ENCODE measurements at regions not wholly inside any gene's neighbourhood (a gene's known extent, or its start where the extent isn't known, plus 50 kb on each side); places are given as distances from the start of the nearest gene placed in this dataset.

- POLR2A ChIA-PET, result no interaction called here
Measured at GRCh38 chr16:65981057-65981456, 385.4 kb upstream of the CDH5 start.

GRCh38 chr16:65975049-65975708 lies 391.3 kb upstream of the CDH5 start:
- no peaks in the 10 kb centered on the region for H3K9me3 ChIP-seq (ENCODE audit: control insufficient read depth in 2 of 3, low read length in 3 of 3)
- no peak overlapping the region for H3K4me3 Mint-ChIP-seq
- POLR2A ChIA-PET, result no interaction called here
- no peaks in the 10 kb centered on the region for H3K27me3 ChIP-seq (ENCODE audit: control insufficient read depth in 2 of 2, insufficient read depth in 2 of 2, low read length in 2 of 2)
- DNase-seq (no peak), ATAC-seq (no peak)
- intact Hi-C loops (cut with micrococcal nuclease), result no loop called here
- no peak overlapping the region for H3K27ac ChIP-seq (ENCODE audit: low read depth, low read length)
- H3K27me3 Mint-ChIP-seq, result peaks cover 0 to 10% (median 0%) of the 10 kb centered on the region in 5 donors
- H3K36me3 Mint-ChIP-seq, result peaks cover 0 to 4% (median 0%) of the 10 kb centered on the region in 5 donors
- H3K4me1 ChIP-seq (ENCODE audit: control insufficient read depth in 2 of 2, insufficient read depth in 2 of 2, low read length in 2 of 2), result no peaks in the 10 kb centered on the region
- no peak overlapping the region for H3K27ac Mint-ChIP-seq
- H3K9me3 Mint-ChIP-seq, result peaks cover 0 to 16% (median 6%) of the 10 kb centered on the region in 11 donors
- no peak overlapping the region for H3K4me3 ChIP-seq (ENCODE audit: low read length)
- H3K36me3 ChIP-seq (ENCODE audit: control insufficient read depth in 2 of 3, insufficient read depth in 3 of 3, low read length in 3 of 3), result no peaks in the 10 kb centered on the region
- CTCF ChIA-PET, result no interaction called here
- no peaks in the 10 kb centered on the region for H3K4me1 Mint-ChIP-seq

More at GRCh38 chr16:65981057-65981456, 385.4 kb upstream of the CDH5 start:
- H3K27me3 Mint-ChIP-seq, result peaks cover 0 to 25% (median 4%) of the 10 kb centered on the region in 5 donors
- H3K4me1 ChIP-seq (ENCODE audit: control insufficient read depth in 2 of 2, insufficient read depth in 2 of 2, low read length in 2 of 2), result no peaks in the 10 kb centered on the region
- H3K36me3 ChIP-seq (ENCODE audit: control insufficient read depth in 2 of 3, insufficient read depth in 3 of 3, low read length in 3 of 3), result no peaks in the 10 kb centered on the region
- no peaks in the 10 kb centered on the region for H3K4me1 Mint-ChIP-seq
- no peaks in the 10 kb centered on the region for H3K27me3 ChIP-seq (ENCODE audit: control insufficient read depth in 2 of 2, insufficient read depth in 2 of 2, low read length in 2 of 2)
- no peaks in the 10 kb centered on the region for H3K9me3 ChIP-seq (ENCODE audit: control insufficient read depth in 2 of 3, low read length in 3 of 3)
- peaks cover 0 to 5% (median 0%) of the 10 kb centered on the region in 11 donors for H3K9me3 Mint-ChIP-seq
- H3K4me3 ChIP-seq (ENCODE audit: low read length), result no peak overlapping the region
- no peak overlapping the region for H3K27ac Mint-ChIP-seq
- no peak for DNase-seq
- H3K27ac ChIP-seq (ENCODE audit: low read depth, low read length), result no peak overlapping the region
- peaks cover 0 to 4% (median 0%) of the 10 kb centered on the region in 5 donors for H3K36me3 Mint-ChIP-seq
- intact Hi-C loops (cut with micrococcal nuclease), result no loop called here
- no peak overlapping the region for H3K4me3 Mint-ChIP-seq
- CTCF ChIA-PET, result no interaction called here
- no peak for ATAC-seq

- DNase-seq, result no peak
- H3K36me3 ChIP-seq (ENCODE audit: control insufficient read depth in 2 of 3, insufficient read depth in 3 of 3, low read length in 3 of 3), result no peaks in the 10 kb centered on the region
- Mint-ChIP-seq H3K36me3 (no peaks in the 10 kb centered on the region), H3K27ac (no peak overlapping the region), H3K4me1 (no peaks in the 10 kb centered on the region), H3K4me3 (no peak overlapping the region), H3K9me3 (peaks cover 0 to 11% (median 2%) of the 10 kb centered on the region in 11 donors), H3K27me3 (peaks cover 0 to 19% (median 0%) of the 10 kb centered on the region in 5 donors)
- H3K27ac ChIP-seq (ENCODE audit: low read depth, low read length), result no peak overlapping the region
- ATAC-seq, result no peak
- H3K27me3 ChIP-seq (ENCODE audit: control insufficient read depth in 2 of 2, insufficient read depth in 2 of 2, low read length in 2 of 2), result no peaks in the 10 kb centered on the region
- no peak overlapping the region for H3K4me3 ChIP-seq (ENCODE audit: low read length)
- CTCF ChIA-PET, result no interaction called here
- POLR2A ChIA-PET, result no interaction called here
- intact Hi-C loops (cut with micrococcal nuclease), result no loop called here
- H3K4me1 ChIP-seq (ENCODE audit: control insufficient read depth in 2 of 2, insufficient read depth in 2 of 2, low read length in 2 of 2), result no peaks in the 10 kb centered on the region
- H3K9me3 ChIP-seq (ENCODE audit: control insufficient read depth in 2 of 3, low read length in 3 of 3), result no peaks in the 10 kb centered on the region
Measured at GRCh38 chr16:65967376-65967775, 399.1 kb upstream of the CDH5 start.

- ChIA-PET CTCF (no interaction called here), POLR2A (no interaction called here)
- Mint-ChIP-seq H3K9me3 (peaks cover 0 to 7% (median under 1%) of the 10 kb centered on the region in 11 donors), H3K36me3 (no peaks in the 10 kb centered on the region), H3K4me1 (no peaks in the 10 kb centered on the region), H3K4me3 (no peak overlapping the region), H3K27me3 (peaks cover 0 to 19% (median 0%) of the 10 kb centered on the region in 5 donors), H3K27ac (no peak overlapping the region)
- no peaks in the 10 kb centered on the region for H3K27me3 ChIP-seq (ENCODE audit: control insufficient read depth in 2 of 2, insufficient read depth in 2 of 2, low read length in 2 of 2)
- no peak overlapping the region for H3K27ac ChIP-seq (ENCODE audit: low read depth, low read length)
- intact Hi-C loops (cut with micrococcal nuclease), result no loop called here
- H3K36me3 ChIP-seq (ENCODE audit: control insufficient read depth in 2 of 3, insufficient read depth in 3 of 3, low read length in 3 of 3), result no peaks in the 10 kb centered on the region
- ATAC-seq (no peak), DNase-seq (no peak)
- H3K9me3 ChIP-seq (ENCODE audit: control insufficient read depth in 2 of 3, low read length in 3 of 3), result no peaks in the 10 kb centered on the region
- H3K4me3 ChIP-seq (ENCODE audit: low read length), result no peak overlapping the region
- H3K4me1 ChIP-seq (ENCODE audit: control insufficient read depth in 2 of 2, insufficient read depth in 2 of 2, low read length in 2 of 2), result no peaks in the 10 kb centered on the region
Measured at GRCh38 chr16:65965628-65966027, 400.9 kb upstream of the CDH5 start.

- ChIA-PET CTCF (no interaction called here), POLR2A (no interaction called here)
- H3K9me3 Mint-ChIP-seq, result peaks cover 0 to 2% (median 0%) of the 10 kb centered on the region in 11 donors
- Histone ChIP-seq H3K27me3 (ENCODE audit: control insufficient read depth in 2 of 2, insufficient read depth in 2 of 2, low read length in 2 of 2) (no peaks in the 10 kb centered on the region), H3K36me3 (ENCODE audit: control insufficient read depth in 2 of 3, insufficient read depth in 3 of 3, low read length in 3 of 3) (no peaks in the 10 kb centered on the region), H3K4me1 (ENCODE audit: control insufficient read depth in 2 of 2, insufficient read depth in 2 of 2, low read length in 2 of 2) (no peaks in the 10 kb centered on the region), H3K9me3 (ENCODE audit: control insufficient read depth in 2 of 3, low read length in 3 of 3) (no peaks in the 10 kb centered on the region), H3K4me3 (ENCODE audit: low read length) (no peak overlapping the region), H3K27ac (ENCODE audit: low read depth, low read length) (no peak overlapping the region)
- no peak overlapping the region for H3K27ac Mint-ChIP-seq
- H3K27me3 Mint-ChIP-seq, result peaks cover 0 to 19% (median 0%) of the 10 kb centered on the region in 5 donors
- no peaks in the 10 kb centered on the region for H3K36me3 Mint-ChIP-seq
- no peak for ATAC-seq
- no peak overlapping the region for H3K4me3 Mint-ChIP-seq
- H3K4me1 Mint-ChIP-seq, result no peaks in the 10 kb centered on the region
- DNase-seq, result no peak
- intact Hi-C loops (cut with micrococcal nuclease), result no loop called here
Measured at GRCh38 chr16:65964752-65965151, 401.7 kb upstream of the CDH5 start.

- H3K27ac ChIP-seq (ENCODE audit: low read depth, low read length), result no peak overlapping the region
- ChIA-PET POLR2A (no interaction called here), CTCF (no interaction called here)
- no peak for ATAC-seq
- Mint-ChIP-seq H3K27ac (no peak overlapping the region), H3K4me3 (no peak overlapping the region), H3K4me1 (no peaks in the 10 kb centered on the region), H3K27me3 (peaks cover 0 to 16% (median 0%) of the 10 kb centered on the region in 5 donors), H3K9me3 (peaks cover 0 to 2% (median 0%) of the 10 kb centered on the region in 11 donors), H3K36me3 (no peaks in the 10 kb centered on the region)
- H3K36me3 ChIP-seq (ENCODE audit: control insufficient read depth in 2 of 3, insufficient read depth in 3 of 3, low read length in 3 of 3), result no peaks in the 10 kb centered on the region
- H3K4me1 ChIP-seq (ENCODE audit: control insufficient read depth in 2 of 2, insufficient read depth in 2 of 2, low read length in 2 of 2), result no peaks in the 10 kb centered on the region
- H3K4me3 ChIP-seq (ENCODE audit: low read length), result no peak overlapping the region
- intact Hi-C loops (cut with micrococcal nuclease), result no loop called here
- no peaks in the 10 kb centered on the region for H3K27me3 ChIP-seq (ENCODE audit: control insufficient read depth in 2 of 2, insufficient read depth in 2 of 2, low read length in 2 of 2)
- H3K9me3 ChIP-seq (ENCODE audit: control insufficient read depth in 2 of 3, low read length in 3 of 3), result no peaks in the 10 kb centered on the region
- DNase-seq, result no peak
Measured at GRCh38 chr16:65961476-65962143, 404.9 kb upstream of the CDH5 start.

GRCh38 chr16:65959983-65960382 lies 406.5 kb upstream of the CDH5 start:
- DNase-seq (no peak), ATAC-seq (no peak)
- Mint-ChIP-seq H3K36me3 (no peaks in the 10 kb centered on the region), H3K4me1 (no peaks in the 10 kb centered on the region), H3K4me3 (no peak overlapping the region), H3K9me3 (peaks cover 0 to 2% (median 0%) of the 10 kb centered on the region in 11 donors), H3K27ac (no peak overlapping the region), H3K27me3 (peaks cover 0 to 11% (median 0%) of the 10 kb centered on the region in 5 donors)
- no peaks in the 10 kb centered on the region for H3K27me3 ChIP-seq (ENCODE audit: control insufficient read depth in 2 of 2, insufficient read depth in 2 of 2, low read length in 2 of 2)
- POLR2A ChIA-PET, result no interaction called here
- no peak overlapping the region for H3K4me3 ChIP-seq (ENCODE audit: low read length)
- no peak overlapping the region for H3K27ac ChIP-seq (ENCODE audit: low read depth, low read length)
- intact Hi-C loops (cut with micrococcal nuclease), result no loop called here
- CTCF ChIA-PET, result no interaction called here
- no peaks in the 10 kb centered on the region for H3K36me3 ChIP-seq (ENCODE audit: control insufficient read depth in 2 of 3, insufficient read depth in 3 of 3, low read length in 3 of 3)
- H3K9me3 ChIP-seq (ENCODE audit: control insufficient read depth in 2 of 3, low read length in 3 of 3), result no peaks in the 10 kb centered on the region
- H3K4me1 ChIP-seq (ENCODE audit: control insufficient read depth in 2 of 2, insufficient read depth in 2 of 2, low read length in 2 of 2), result no peaks in the 10 kb centered on the region

Measured in naive thymus-derived CD4-positive, alpha-beta T cell (primary cell).